Cardiac septum (tissue), 1 donor: ENCODE measurements at regions not wholly inside any gene's neighbourhood (a gene's known extent, or its start where the extent isn't known, plus 50 kb on each side); places are given as distances from the start of the nearest gene placed in this dataset.
A peak's percentile ranks its signal among the peaks of the same experiment; 100 is the strongest.

Experiments used
- DNase-seq: peaks from one replicate; pipeline ENCODE4 v3.0.0-alpha.2; 2020; ENCODE audit warnings: low spot score
- intact Hi-C: fragments of 100-400 bp; cut with DNase I; formaldehyde crosslinking; loops from one replicate; pipeline ENCODE4 v1.14.0; 2022
- donor health status: DM: no; HTN: no; CAD: no.

- intact Hi-C loops: no loop called here
- DNase-seq: no peak
Measured at GRCh38 chr14:71497645-71498086, 434.6 kb upstream of the RGS6 start.

- DNase-seq: no peak
- intact Hi-C loops: no loop called here
Measured at GRCh38 chr14:71498212-71498611, 434.0 kb upstream of the RGS6 start.

GRCh38 chr14:71499018-71499417, 433.2 kb upstream of the RGS6 start:
- DNase-seq: no peak
- intact Hi-C loops: no loop called here

- no peak for DNase-seq
- intact Hi-C loops: no loop called here
Measured at GRCh38 chr14:71507681-71508080, 424.5 kb upstream of the RGS6 start.

- DNase-seq: no peak
- intact Hi-C loops: no loop called here
Measured at GRCh38 chr14:71508901-71509300, 423.3 kb upstream of the RGS6 start.

- no peak for DNase-seq
- intact Hi-C loops: no loop called here
Measured at GRCh38 chr14:71511152-71511551, 421.1 kb upstream of the RGS6 start.

GRCh38 chr14:71514941-71515919, 417.0 kb upstream of the RGS6 start:
- intact Hi-C loops: no loop called here
- DNase-seq: no peak

GRCh38 chr14:71521238-71522135, 410.7 kb upstream of the RGS6 start:
- no peak for DNase-seq
- intact Hi-C loops: no loop called here

GRCh38 chr14:71523630-71524319, 408.5 kb upstream of the RGS6 start:
- intact Hi-C loops: no loop called here

GRCh38 chr14:71524320-71524982, 407.8 kb upstream of the RGS6 start:
- intact Hi-C loops: no loop called here

More at GRCh38 chr14:71523630-71524319, 408.5 kb upstream of the RGS6 start:
- no peak for DNase-seq

GRCh38 chr14:71525663-71526221, 406.5 kb upstream of the RGS6 start:
- intact Hi-C loops: no loop called here
- DNase-seq: no peak

More at GRCh38 chr14:71524320-71524982, 407.8 kb upstream of the RGS6 start:
- no peak for DNase-seq

- DNase-seq: no peak
- intact Hi-C loops: no loop called here
Measured at GRCh38 chr14:71526388-71526787, 405.8 kb upstream of the RGS6 start.

- intact Hi-C loops: no loop called here
- DNase-seq: no peak
Measured at GRCh38 chr14:71527838-71528237, 404.4 kb upstream of the RGS6 start.

GRCh38 chr14:71529848-71530247, 402.4 kb upstream of the RGS6 start:
- DNase-seq: peak; percentile 79
- intact Hi-C loops: no loop called here

- intact Hi-C loops: no loop called here
- DNase-seq: no peak
Measured at GRCh38 chr14:71532344-71532743, 399.9 kb upstream of the RGS6 start.

GRCh38 chr14:71532790-71533189, 399.4 kb upstream of the RGS6 start:
- DNase-seq: no peak
- intact Hi-C loops: no loop called here

GRCh38 chr14:71533390-71533789, 398.8 kb upstream of the RGS6 start:
- intact Hi-C loops: no loop called here
- DNase-seq: no peak

GRCh38 chr14:71533800-71534199, 398.4 kb upstream of the RGS6 start:
- intact Hi-C loops: no loop called here
- no peak for DNase-seq

GRCh38 chr14:71534506-71534905, 397.7 kb upstream of the RGS6 start:
- DNase-seq: no peak
- intact Hi-C loops: no loop called here
